Suprapubic skin (tissue), 3 donors: ENCODE measurements at regions not wholly inside any gene's neighbourhood (a gene's known extent, or its start where the extent isn't known, plus 50 kb on each side); places are given as distances from the start of the nearest gene placed in this dataset.

ENCODE experiments used
- POLR2A ChIP-seq, 2 donors: fragments of 450-650 bp; IDR thresholded peaks; one replicate each; pipeline ENCODE4 v1.6.1; 2017; ENCODE audit warnings: antibody characterized with exemption in 2 of 2, mild to moderate bottlenecking in 2 of 2, moderate library complexity in 2 of 2
- TF ChIP-seq, protein P1 (sequence below), 2 donors: fragments of 200-600 bp in 1 of 2; fragments of 450-650 bp in 1 of 2; sonication (generic) in 1 of 2; IDR thresholded peaks; one replicate each; pipeline ENCODE4 v1.5.1; 2016 to 2019; ENCODE audit warnings: antibody characterized with exemption in 2 of 2, mild to moderate bottlenecking in 1 of 2, moderate library complexity in 1 of 2

- TF ChIP-seq, protein P1, sequence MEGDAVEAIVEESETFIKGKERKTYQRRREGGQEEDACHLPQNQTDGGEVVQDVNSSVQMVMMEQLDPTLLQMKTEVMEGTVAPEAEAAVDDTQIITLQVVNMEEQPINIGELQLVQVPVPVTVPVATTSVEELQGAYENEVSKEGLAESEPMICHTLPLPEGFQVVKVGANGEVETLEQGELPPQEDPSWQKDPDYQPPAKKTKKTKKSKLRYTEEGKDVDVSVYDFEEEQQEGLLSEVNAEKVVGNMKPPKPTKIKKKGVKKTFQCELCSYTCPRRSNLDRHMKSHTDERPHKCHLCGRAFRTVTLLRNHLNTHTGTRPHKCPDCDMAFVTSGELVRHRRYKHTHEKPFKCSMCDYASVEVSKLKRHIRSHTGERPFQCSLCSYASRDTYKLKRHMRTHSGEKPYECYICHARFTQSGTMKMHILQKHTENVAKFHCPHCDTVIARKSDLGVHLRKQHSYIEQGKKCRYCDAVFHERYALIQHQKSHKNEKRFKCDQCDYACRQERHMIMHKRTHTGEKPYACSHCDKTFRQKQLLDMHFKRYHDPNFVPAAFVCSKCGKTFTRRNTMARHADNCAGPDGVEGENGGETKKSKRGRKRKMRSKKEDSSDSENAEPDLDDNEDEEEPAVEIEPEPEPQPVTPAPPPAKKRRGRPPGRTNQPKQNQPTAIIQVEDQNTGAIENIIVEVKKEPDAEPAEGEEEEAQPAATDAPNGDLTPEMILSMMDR (IDR thresholded peaks at IDR 0.05): no peak
- no peak for TF ChIP-seq POLR2A (IDR thresholded peaks at IDR 0.05)
These were observed 198.7 kb upstream of the PLEKHG7 start for GRCh38 chr12:92503971-92504593.
